HG03103 (cell line): ENCODE measurements at regions not wholly inside any gene's neighbourhood (a gene's known extent, or its start where the extent isn't known, plus 50 kb on each side); places are given as distances from the start of the nearest gene placed in this dataset.
"Not testable (repeated sequence)": the region's sequence is repeated elsewhere in the genome, so short reads cannot be mapped to it uniquely, and the experiment has no call there.

Experiments
- ATAC-seq: cut with Tn5 transposase; IDR thresholded peaks from one replicate; pipeline ENCODE4 v1.9.1; 2021; ENCODE audit warnings: low read depth; ENCODE audit not compliant: unreplicated experiment

GRCh38 chr15:39248204-39248603 is 332.7 kb upstream of the THBS1 start:
- ATAC-seq, result no peak

GRCh38 chr15:39250001-39250400 is 330.9 kb upstream of the THBS1 start:
- no peak for ATAC-seq

DNA sequence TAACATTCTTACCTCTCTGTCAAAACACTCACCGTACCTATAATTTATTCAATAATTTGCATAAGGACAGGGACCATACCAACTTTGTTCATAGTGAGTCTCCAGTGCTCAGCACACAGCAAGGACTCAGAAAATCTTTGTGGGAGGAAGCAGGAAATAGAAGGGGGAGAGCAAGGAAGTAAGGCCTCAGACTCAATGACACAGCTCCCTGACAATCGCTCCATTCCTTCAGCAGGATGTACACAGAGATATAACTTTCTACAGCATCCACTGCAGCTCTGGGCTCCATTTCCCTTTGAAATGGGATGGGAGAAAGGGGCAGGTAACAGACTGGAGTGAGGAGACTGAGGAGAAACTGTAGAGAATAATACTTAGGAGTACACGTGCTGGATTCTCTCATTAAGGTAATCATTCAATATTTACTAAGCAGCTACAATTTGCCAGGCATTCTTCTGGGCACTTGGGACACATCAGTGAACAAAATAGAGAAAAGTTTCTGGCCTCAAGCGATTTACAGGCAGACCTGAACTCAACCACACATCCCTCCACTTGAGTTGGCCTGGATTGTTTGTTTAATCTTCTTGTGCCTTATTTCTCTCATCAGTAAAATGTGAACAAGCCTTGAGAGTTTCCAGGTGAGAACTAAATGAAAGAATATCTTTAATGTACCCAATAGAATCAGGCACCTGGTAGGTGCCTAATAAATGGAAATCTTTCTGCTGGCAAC is 330.3 kb upstream of the THBS1 start:
- ATAC-seq, result no peak

DNA sequence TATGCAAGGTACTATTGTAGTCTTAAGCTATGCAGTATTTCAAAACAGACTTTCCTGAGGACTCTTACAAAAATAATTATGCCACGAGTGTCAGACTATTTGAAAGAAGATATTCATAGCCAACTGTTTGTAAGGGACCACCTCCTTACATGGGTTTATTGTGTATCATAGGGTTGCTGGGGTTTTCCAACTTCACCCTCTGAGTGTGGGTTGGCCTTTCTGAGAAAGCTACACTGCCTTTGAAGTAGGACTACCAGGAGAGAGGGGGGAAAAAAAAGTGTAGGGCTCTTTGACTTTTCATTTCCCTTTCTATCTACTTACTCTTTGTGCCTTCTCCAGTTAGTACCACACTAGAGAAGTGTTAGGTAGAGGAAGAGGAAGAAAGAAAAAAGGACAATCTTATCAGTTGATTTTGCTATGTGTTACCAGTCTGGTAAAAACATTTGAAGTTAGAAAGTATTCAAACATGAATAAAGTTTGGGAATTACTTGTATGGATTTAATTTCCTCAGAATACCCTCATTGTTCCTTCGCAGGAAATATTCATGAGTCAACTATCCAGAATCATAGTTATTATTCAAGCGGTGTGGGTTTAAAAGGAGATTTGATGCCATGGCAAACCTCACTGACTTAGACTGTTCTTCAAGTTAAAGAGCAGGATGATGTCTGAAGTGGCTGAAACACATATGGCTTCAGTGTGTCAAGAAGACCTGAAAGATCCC is 329.3 kb upstream of the THBS1 start:
- ATAC-seq, result no peak

DNA sequence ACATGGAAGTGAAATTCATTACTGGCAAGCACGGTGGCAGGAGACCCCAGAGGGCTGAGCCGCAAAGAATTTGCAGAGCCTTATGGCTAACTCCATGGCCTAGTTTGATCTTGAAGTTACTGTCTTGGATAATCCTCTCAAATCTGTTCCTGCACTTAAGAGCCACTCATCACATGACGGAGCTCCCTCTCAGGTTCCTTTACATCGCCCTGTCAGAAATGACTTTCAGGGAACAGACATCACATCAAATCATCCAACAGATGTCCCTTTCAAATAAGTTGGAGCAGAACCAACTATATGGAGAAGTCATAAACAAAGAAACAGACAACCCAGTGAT is 328.8 kb upstream of the THBS1 start:
- ATAC-seq, result no peak

DNA sequence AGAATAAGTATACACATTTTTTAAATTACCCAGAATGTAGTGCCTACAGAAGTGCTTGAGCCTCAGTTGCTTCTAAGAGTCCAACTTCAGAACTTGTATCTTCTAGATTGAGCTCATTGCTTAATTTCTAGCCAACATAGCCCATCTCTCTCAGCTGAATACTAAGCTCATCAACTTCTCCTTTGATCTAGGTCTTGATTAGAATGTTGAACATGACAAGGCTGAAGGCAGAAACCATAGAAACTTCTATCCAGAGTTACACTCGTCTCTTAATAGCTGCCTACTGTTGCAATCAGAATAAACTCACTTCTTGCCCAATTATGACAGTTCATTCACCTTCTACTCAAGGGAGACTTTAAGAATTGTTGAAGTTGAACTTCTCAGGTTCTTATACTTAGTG is 327.3 kb upstream of the THBS1 start:
- no peak for ATAC-seq

DNA sequence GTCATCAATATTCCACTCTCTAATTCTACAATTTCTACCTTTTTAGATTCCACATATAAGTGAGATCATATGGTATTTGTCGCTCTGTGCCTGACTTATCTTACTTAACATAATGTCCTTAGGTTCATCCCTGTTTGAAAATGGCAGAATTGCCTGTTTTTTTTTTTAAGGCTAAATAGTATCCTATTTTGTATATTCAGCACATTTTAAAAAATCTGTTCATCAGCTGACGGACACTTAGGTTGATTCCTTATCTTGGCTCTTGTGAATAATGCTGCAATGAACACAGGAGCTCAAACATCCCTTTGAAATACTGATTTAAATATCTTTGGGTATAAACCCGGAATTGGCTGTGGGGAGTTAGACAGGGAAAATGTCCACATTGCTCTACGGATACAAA is 326.7 kb upstream of the THBS1 start:
- ATAC-seq, result no peak

DNA sequence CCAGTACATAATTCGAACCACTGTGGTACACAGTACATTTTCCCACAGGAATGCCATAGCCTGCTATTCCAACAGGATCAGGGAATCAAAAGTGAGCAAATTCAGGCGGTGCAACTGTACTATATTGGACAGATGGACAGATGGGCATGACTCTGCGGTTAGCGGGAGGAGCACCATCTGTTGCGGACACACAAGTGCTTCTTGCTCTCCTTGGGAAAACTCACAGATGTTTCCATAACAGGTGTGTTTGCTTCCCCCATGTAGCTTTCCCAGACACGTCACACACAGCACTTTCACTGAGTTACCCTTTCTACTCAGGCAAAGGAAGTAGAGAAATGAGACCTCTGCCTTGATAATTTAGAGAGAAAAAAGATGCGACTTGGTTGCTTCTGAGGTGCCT is 325.1 kb upstream of the THBS1 start:
- ATAC-seq, result no peak

GRCh38 chr15:39260391-39260790 is 320.5 kb upstream of the THBS1 start:
- no peak for ATAC-seq

GRCh38 chr15:39260791-39261190 is 320.1 kb upstream of the THBS1 start:
- ATAC-seq, result no peak

DNA sequence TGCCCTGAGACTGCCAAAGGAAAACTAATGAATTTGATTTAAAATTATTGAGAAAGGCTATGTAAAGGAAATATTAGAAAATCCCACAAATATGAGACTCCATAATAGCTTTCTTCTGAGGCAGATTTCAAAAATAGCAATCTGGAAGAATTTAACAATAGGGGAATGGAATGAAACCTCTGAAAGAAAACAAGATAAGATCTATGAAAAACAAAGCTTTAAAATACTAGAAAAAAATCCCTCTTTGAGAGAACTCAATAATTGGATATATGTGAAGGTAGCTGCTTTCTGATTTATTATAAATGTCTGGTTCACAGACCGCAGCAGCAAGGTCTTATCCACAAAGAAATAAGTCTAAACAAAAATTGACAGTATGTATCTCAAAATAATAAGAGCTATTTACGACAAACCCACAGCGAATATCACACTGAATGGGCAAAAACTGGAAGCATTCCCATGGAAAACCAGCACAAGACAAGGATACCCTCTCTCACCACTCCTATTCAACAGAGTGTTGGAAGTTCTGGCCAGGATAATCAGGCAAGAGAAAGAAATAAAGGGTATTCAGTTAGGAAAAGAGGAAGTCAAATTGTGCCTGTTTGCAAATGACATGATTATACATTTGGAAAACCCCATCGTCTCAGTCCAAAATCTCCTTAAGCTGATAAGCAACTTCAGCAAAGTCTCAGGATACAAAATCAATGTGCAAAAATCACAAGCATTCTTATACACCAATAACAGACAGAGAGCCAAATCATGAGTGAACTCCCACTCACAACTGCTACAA is 319.3 kb upstream of the THBS1 start:
- ATAC-seq, result not testable (repeated sequence)

- ATAC-seq, result not testable (repeated sequence)
Measured at GRCh38 chr15:39262995-39263772, 317.7 kb upstream of the THBS1 start.

- ATAC-seq, result no peak
Measured at GRCh38 chr15:39265261-39265660, 315.6 kb upstream of the THBS1 start.

DNA sequence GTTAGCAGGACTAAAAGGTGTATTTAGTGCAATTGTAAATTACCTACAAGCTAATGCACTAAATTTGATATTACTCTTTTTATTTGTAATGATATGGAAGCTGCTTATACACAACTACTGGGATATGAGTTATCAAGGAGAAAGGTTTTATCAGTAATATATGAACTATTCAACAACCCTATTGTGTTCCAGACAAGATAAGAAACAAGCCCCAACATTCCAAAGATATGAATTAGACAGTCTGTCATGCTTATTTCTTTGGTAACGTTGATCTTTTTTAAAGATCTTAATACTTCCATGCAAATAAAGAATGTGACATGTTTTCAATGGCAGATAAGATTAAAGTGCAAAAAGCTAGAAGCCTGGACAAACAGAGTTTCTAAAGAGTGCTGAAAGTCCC is 314.0 kb upstream of the THBS1 start:
- ATAC-seq, result no peak

DNA sequence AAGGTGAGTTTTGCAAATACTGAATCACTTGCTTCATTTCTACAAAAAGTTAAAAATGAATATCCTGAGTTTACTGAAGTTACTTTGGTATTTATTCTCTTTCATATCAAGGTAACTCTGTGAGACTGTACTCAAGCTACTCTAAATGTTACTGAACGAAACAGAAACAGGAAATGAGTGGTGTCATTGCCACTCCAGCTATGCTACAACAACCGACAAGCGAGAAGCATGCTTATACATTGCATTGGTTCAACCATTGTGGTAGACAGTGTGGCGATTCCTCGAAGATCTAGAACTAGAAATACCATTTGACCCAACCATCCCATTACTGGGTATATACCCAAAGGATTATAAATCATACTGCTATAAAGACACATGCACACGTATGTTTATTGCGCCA is 313.2 kb upstream of the THBS1 start:
- ATAC-seq, result no peak

DNA sequence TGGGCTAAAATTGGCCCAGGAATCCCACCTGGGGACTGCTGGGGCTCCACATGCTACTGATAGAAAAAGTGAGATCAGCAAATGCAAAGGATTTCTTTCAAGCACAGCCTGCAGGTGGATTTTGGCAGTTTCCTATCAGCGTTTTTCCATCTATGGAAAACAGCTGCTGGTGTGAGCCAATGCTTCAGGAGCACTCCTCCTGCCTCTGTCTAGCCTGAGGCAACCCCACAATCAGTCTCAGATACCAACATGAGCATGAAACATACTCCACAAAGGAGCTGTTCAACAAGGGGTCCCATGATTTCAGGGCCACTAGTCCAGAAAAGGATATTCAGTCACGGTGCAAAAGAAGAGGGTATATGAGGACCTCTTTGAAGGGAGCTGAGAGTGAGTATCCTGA is 311.5 kb upstream of the THBS1 start:
- no peak for ATAC-seq

GRCh38 chr15:39269821-39270220 is 311.1 kb upstream of the THBS1 start:
- ATAC-seq, result no peak

DNA sequence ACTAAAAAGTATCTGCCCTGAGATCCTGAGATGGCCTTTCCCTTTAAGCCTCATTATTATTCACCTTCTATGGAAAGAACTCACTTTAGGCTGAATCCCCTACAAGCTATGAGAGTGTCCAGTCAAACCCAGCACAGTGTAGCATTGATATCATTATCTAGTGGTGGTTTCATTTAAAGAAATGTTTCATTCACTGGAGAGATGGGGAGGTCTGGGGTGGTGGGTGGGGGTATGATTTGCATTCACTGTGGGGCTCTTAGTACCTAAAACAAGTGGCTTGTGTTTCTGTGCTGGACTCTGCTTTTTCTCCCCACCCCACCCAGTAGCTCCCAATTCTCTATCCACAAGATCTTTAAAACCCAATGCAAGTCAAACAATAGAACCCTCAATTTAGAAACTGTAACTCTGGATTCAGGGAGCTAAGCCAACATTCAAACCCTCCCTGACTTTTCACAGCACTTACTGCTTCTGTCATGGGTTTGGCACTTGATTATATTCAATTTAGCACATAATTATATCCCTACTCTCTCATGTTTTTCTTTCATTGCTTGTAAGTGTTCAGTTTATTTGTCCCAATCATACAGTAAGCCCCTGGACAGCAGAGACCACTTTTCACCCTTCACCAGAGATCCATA is 310.5 kb upstream of the THBS1 start:
- ATAC-seq, result no peak

GRCh38 chr15:39270934-39271333 is 309.9 kb upstream of the THBS1 start:
- ATAC-seq, result no peak

DNA sequence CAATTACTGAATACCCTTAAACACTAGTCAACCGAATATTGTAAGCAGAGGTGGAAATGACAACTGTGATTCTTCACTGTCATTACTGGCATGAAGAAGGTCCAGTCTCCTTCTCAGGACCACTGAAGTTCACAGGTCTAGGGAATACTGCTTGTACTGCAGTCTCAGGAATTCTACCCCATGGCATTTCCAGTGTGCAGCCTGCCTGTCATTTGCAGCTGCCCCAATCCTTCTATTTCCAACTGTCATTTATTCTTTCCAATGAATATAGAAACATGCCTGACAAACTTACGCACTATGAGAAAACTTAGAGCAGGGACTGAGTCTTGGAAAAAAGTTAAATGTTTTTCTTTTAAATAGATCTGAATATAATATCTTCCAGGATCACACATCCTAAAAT is 308.0 kb upstream of the THBS1 start:
- ATAC-seq, result no peak
